NCI-H446 (cell line): ENCODE measurements at regions not wholly inside any gene's neighbourhood (a gene's known extent, or its start where the extent isn't known, plus 50 kb on each side); places are given as distances from the start of the nearest gene placed in this dataset.

Experiments
- DNase-seq, 2 experiments: peaks; one replicate each; lab custom pipeline; 2025; lab: John Stamatoyannopoulos, UW

- DNase-seq, result no peak
These were observed 161.3 kb downstream of the ZNF608 start for GRCh38 chr5:124584991-124585715.

DNA sequence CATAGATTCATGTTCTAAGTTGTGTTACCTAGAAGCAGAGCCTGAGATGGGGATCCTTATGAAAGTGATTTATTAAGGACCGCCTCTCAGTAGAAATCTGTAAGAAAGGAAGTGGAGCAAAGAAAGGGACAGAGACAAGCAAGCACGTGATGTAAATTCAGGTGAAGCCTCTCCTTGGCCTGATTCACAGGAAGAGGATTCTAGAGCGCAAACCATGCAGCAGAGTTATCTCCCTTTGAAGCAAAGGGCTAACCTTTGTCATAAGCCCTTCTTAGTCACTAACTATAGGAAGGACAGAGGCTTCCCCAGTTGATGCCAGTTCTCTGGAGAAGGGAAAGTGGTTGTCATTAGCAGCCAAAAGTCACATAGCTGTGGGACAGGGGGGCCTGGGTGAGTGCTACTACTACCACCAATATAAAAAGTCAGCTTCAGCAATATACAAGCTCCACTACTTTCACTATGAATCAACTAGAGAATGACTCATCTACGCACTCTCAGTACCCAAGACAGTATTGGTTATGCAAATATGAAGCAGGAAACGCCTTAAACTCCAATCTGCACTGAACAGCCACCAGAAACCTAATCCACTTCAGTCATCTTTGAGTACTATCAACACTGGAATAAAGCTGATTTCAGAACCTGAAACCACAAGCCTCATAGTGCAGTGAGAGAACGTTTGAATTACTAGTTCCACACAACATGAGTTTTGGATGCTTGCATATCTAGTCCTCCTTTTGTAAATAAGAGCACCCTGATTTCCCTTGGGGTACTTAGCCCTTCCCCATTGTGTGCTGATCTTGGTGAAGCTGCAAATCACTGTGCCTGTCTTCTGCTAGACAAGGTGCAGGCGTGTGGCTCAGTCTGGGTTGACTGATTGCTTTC, 162.7 kb downstream of the ZNF608 start:
- DNase-seq, result no peak

GRCh38 chr5:124582561-124582840, 163.9 kb downstream of the ZNF608 start:
- peak; percentile 21 to 77 for DNase-seq

DNA sequence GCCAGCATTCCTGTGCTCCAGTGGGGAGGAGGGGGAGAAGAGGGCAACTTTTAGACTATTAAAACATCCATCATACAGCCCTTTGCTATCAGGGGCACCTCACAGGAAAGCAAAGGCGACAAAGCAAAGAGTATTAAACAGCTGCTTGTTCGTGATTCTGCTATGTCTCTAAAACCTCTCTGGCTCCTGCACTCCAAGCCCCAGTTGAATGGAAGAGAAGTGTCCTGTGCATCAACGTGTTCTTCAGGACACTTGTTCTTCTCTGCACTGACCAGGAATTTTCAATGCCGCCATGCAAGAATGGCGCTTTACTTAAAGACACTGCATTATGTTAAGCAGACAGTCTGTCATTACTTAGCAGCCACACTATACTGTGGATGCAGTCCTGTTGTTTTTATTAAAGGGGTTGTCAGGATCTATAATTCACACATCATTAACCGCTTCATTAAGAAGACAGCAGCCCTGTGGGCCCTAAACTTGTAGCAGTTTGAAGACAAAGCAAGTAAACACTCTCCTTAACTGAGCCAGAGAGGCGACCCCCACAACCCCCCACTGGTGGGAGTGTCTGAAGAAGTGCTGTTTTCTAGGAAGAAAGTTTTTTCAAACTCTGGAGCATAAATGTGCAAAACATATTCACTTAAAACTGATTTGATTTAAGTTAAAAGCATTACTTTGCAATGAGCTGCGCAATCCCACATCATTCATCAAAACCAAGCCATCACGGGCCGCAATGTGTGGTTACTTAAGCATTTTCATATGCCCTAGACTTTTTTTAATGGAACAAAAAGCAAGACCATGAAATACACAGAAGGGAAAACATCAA, 164.5 kb downstream of the ZNF608 start:
- DNase-seq, result peak in 1 of 2 experiments; percentile 7

DNA sequence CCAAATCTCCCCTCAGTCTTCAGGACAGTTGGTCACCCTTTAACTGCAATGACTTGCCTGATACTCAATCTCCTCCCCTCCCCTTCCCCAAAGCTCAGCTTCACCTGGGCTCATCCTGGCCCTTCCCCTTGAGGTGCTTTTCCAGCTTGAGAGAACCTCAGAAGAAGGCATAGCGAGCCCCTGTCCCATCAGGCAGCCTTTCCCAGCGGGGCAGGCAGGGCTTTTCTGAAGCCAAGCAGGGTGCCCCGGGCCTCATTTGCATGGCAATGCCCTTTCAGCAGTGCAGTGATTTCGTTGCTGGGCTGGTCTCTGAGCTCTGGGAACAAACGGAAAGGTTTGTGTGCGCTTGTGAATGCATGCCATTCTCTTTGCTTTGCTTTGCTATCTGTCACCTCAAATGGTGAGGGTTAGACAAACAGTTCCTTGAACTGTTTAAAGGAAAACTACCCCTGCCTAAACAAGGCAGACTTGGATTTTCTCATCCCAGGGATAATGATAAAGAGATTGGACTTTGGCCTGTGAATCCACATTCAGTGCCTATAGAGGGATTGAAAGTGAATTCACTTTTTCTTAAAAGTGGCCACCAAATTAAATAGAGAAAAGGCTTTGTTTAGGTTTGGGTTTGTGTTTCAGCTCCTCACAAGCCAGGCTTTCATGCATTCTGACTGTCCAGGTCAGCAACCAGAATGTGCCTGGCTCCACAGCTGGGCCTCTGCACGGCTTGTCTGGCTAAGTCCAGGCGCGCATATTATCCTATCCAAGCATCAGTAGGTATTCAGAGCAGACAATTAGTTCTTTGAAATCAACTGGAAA, 165.3 kb downstream of the ZNF608 start:
- DNase-seq, result no peak

- no peak for DNase-seq
These were observed 165.9 kb downstream of the ZNF608 start for GRCh38 chr5:124580512-124580911.

- no peak for DNase-seq
These were observed 169.5 kb downstream of the ZNF608 start for GRCh38 chr5:124576848-124577409.

- no peak for DNase-seq
These were observed 170.7 kb downstream of the ZNF608 start for GRCh38 chr5:124575725-124576124.

GRCh38 chr5:124574521-124575436, 171.7 kb downstream of the ZNF608 start:
- no peak for DNase-seq

DNA sequence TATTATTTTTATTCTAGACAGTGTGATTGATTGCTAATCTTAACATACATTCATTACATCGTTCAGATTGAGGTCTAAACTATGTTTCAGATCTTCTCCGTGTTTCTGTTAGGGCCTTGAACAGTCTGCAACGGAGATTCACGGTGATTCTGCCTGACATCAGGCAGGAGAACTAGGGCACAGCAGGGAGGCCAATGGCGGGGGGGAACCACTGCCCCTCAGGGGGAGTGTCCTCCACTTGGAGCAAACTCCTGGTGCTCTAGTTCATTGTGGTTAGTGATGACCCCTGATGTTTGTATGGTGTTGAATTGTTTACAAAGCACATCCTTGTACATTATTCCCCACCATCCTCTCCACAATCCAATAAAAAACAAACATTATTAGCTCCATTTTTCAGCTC, 173.5 kb downstream of the ZNF608 start:
- peak in 1 of 2 experiments; percentile 17 for DNase-seq

DNA sequence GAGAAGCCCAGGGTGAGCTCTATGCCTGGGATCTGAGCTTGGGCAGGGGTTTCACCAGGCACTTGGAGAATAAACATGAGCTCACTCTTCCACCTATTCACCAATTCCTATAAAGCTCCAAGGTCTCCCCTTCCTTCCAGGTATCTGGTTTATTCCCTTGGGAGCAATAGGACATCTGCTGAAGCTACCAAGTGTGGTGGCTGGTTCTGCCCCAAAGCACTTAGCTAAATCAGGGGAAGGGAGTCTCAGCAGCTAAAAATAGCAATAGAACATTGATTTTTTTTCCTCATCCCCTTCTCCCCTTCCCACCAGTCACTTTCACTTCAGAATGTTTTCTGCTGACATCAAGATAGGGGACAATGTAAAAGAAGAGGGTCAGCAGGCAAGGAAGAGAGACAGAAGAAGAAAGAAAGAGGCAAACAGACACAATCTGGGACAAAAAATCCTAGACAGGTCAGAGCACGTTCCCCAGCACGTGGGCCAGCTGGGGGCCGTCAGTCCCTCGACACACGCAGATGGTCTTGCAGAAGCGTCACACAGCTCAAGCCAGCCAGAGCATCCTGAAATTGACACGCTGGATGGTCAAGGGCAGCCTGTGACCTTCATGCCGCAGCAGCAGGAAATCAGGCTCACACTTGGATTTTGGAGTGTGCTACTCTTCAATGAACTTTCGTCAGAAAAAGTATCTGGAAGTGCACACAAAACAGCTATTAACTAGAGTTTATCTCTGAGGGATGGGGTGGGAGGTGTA, 176.0 kb downstream of the ZNF608 start:
- DNase-seq, result no peak

- DNase-seq, result no peak
These were observed 179.5 kb downstream of the ZNF608 start for GRCh38 chr5:124566875-124567450.

DNA sequence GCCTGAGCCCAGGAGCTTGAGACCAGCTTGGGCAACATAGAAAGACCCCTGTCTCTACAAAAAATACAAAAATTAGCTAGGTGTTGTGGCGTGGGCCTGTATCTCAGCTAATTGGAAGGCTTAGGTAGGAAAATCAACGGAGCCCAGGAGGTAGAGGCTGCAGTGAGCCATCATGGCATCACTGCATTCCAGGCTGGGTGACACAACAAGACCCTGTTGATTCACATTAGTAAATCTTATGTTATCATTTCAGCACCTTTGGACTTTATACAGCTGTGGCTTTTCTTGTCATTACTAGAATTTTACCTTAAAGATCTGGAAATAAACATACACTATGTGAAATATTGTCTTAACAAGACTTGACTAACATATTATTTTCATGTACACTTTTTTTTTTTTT, 185.0 kb downstream of the ZNF608 start:
- DNase-seq, result no peak

- DNase-seq, result no peak
These were observed 186.1 kb downstream of the ZNF608 start for GRCh38 chr5:124560370-124560769.

- DNase-seq, result no peak
These were observed 188.7 kb downstream of the ZNF608 start for GRCh38 chr5:124557761-124558160.

GRCh38 chr5:124554746-124555578, 191.5 kb downstream of the ZNF608 start:
- no peak for DNase-seq

- DNase-seq, result no peak
These were observed 192.5 kb downstream of the ZNF608 start for GRCh38 chr5:124553911-124554310.

GRCh38 chr5:124552526-124552925, 193.9 kb downstream of the ZNF608 start:
- no peak for DNase-seq
